ENCODE measurements at regions not wholly inside any gene's neighbourhood (a gene's known extent, or its start where the extent isn't known, plus 50 kb on each side); places are given as distances from the start of the nearest gene placed in this dataset.

GRCh38 chr11:21775911-21776310 is 417.0 kb upstream of the ANO5 start (continued):
- TF ChIP-seq TEAD2 (tag; IDR thresholded peaks at IDR 0.05) (no peak), AFF1 (IDR thresholded peaks at IDR 0.05; ENCODE audit: low read depth in 1 of 2, partially characterized antibody in 2 of 2) (no peak), PBX2 (CRISPR knock-in tag; IDR thresholded peaks at IDR 0.05; ENCODE audit: low read depth) (no peak), PBX2 (tag; conservative IDR thresholded peaks at IDR 0.05; ENCODE audit: low read depth) (no peak), EGR1 (conservative IDR thresholded peaks at IDR 0.05) (no peak), ATF2 (CRISPR knock-in tag; IDR thresholded peaks at IDR 0.05) (no peak), PURB (CRISPR knock-in tag; IDR thresholded peaks at IDR 0.05; ENCODE audit: low read depth) (no peak), ZNF561 (CRISPR knock-in tag; conservative IDR thresholded peaks at IDR 0.05) (no peak), HMG20A (CRISPR knock-in tag; conservative IDR thresholded peaks at IDR 0.05) (no peak), FOXA1 (IDR thresholded peaks at IDR 0.05; ENCODE audit: borderline replicate concordance) (no peak), NR0B1 (IDR thresholded peaks at IDR 0.05; ENCODE audit: partially characterized antibody) (no peak), TEAD1 (CRISPR knock-in tag; IDR thresholded peaks at IDR 0.05) (no peak), MAFF (IDR thresholded peaks at IDR 0.05; ENCODE audit: low read length) (no peak)
